HCT116 (cell line): ENCODE measurements at regions not wholly inside any gene's neighbourhood (a gene's known extent, or its start where the extent isn't known, plus 50 kb on each side); places are given as distances from the start of the nearest gene placed in this dataset.

ENCODE experiments used
- CEBPB ChIP-seq: IDR thresholded peaks from 2 replicates; pipeline ENCODE4 v1.6.1; 2012; ENCODE audit warnings: low read depth
- CTCF ChIP-seq, 3 experiments: fragments of 200-600 bp in 1 of 3; sonication (generic) in 1 of 3; IDR thresholded peaks in 2 of 3; conservative IDR thresholded peaks in 1 of 3; 2 replicates each; pipeline ENCODE4 v1.5.1; 2012 to 2017; ENCODE audit warnings: low read depth in 2 of 3, low read length in 2 of 3, antibody characterized with exemption in 1 of 3, borderline replicate concordance in 1 of 3, control low read depth in 1 of 3, mild to moderate bottlenecking in 1 of 3, mixed read lengths in 1 of 3, mixed run types in 1 of 3, moderate library complexity in 1 of 3; ENCODE audit not compliant: insufficient read depth in 1 of 3
- EZH2 ChIP-seq: fragments of 200-600 bp; sonication (generic); IDR thresholded peaks from 2 replicates; pipeline ENCODE4 v1.6.1; 2017; ENCODE audit warnings: antibody characterized with exemption, mixed run types
- JUND ChIP-seq: IDR thresholded peaks from 2 replicates; pipeline ENCODE4 v1.6.1; 2012
- POLR2A ChIP-seq: IDR thresholded peaks from 2 replicates; pipeline ENCODE4 v1.7.0; 2011; ENCODE audit warnings: borderline replicate concordance; ENCODE audit not compliant: insufficient read depth, insufficient read length; ENCODE audit errors: extremely low read depth
- POLR2AphosphoS5 ChIP-seq: IDR thresholded peaks from 2 replicates; pipeline ENCODE4 v1.6.1; 2011; ENCODE audit warnings: mild to moderate bottlenecking, low read depth, low read length, moderate library complexity
- SIN3A ChIP-seq: IDR thresholded peaks from 2 replicates; pipeline ENCODE4 v1.6.1; 2012; ENCODE audit warnings: low read depth
- SP1 ChIP-seq: IDR thresholded peaks from 2 replicates; pipeline ENCODE4 v1.6.1; 2012; ENCODE audit warnings: low read depth
- TCF7L2 ChIP-seq: IDR thresholded peaks from 2 replicates; pipeline ENCODE4 v1.7.0; 2011; ENCODE audit warnings: borderline replicate concordance, inconsistent platforms; ENCODE audit not compliant: insufficient read depth, insufficient read length; ENCODE audit errors: extremely low read depth
- YY1 ChIP-seq: IDR thresholded peaks from 2 replicates; pipeline ENCODE4 v1.6.1; 2011; ENCODE audit warnings: low read length, low read depth, moderate library complexity, mild to moderate bottlenecking; ENCODE audit not compliant: insufficient replicate concordance; ENCODE audit errors: extremely low read depth
- ZBTB33 ChIP-seq: IDR thresholded peaks from 2 replicates; pipeline ENCODE4 v1.6.1; 2011; ENCODE audit warnings: mild to moderate bottlenecking, low read length, moderate library complexity; ENCODE audit not compliant: insufficient replicate concordance; ENCODE audit errors: extremely low read depth
- ZFX ChIP-seq: fragments of 450-650 bp; IDR thresholded peaks from 2 replicates; pipeline ENCODE4 v1.6.1; 2017

- no peak for TF ChIP-seq TCF7L2
- no peak for TF ChIP-seq CTCF (IDR thresholded peaks at IDR 0.05 in 2 of 3, conservative IDR thresholded peaks at IDR 0.05 in 1 of 3; ENCODE audit: borderline replicate concordance in 1 of 3, insufficient read depth in 1 of 3, low read depth in 2 of 3, low read length in 2 of 3)
- TF ChIP-seq JUND, result no peak
- no peak for TF ChIP-seq ZFX
- no peak for TF ChIP-seq SP1
- no peak for TF ChIP-seq POLR2A
- TF ChIP-seq POLR2AphosphoS5, result no peak
- no peak for TF ChIP-seq YY1
- no peak for TF ChIP-seq SIN3A
- no peak for TF ChIP-seq ZBTB33
- TF ChIP-seq CEBPB, result no peak
- no peak for TF ChIP-seq EZH2
Measured at GRCh38 chr7:68715907-68716306, 882.4 kb upstream of the AUTS2 start.
